IMR-90 (cell line): ENCODE measurements at regions not wholly inside any gene's neighbourhood (a gene's known extent, or its start where the extent isn't known, plus 50 kb on each side); places are given as distances from the start of the nearest gene placed in this dataset.

Source experiments
- ATAC-seq: fragments of 200-7000 bp; cut with Tn5 transposase; 2 replicates; pipeline ENCODE4 v1.9.1; 2020; ENCODE audit warnings: low read depth, mild to moderate bottlenecking, moderate library complexity
- BruUV-seq: library from RNA; stranded (reverse); fragments of 400-500 nt; replicated peaks from 2 replicates; lab custom pipeline; 2021; lab: Mats Ljungman, UMichigan
- CTCF ChIA-PET: fragments of 300-600 bp; formaldehyde crosslinking; extraction: SDS; loops from one replicate; lab custom pipeline; 2021; ENCODE audit warnings: antibody characterized with exemption; lab: Yijun Ruan, JAX
- POLR2A ChIA-PET: fragments of 300-600 bp; sonication (Branson Sonifier 250); formaldehyde crosslinking; loops from one replicate; lab custom pipeline; 2022; ENCODE audit warnings: antibody characterized with exemption; ENCODE audit not compliant: unreplicated experiment; lab: Charles Lee
- DNase-seq: peaks from one replicate; pipeline ENCODE4 v3.0.0; 2013
- H2AFZ ChIP-seq: replicated peaks from 2 replicates; pipeline ENCODE3; 2013; ENCODE audit warnings: low read length, mild to moderate bottlenecking; ENCODE audit not compliant: poor library complexity
- H2AK5ac ChIP-seq: 2 replicates; pipeline ENCODE4 v1.6.1; 2013; ENCODE audit warnings: low read depth, low read length, inconsistent platforms
- H2AK9ac ChIP-seq: replicated peaks from 2 replicates; pipeline ENCODE3; 2013; ENCODE audit warnings: mild to moderate bottlenecking, low read depth, low read length, moderate library complexity; ENCODE audit not compliant: poor library complexity
- H2BK120ac ChIP-seq: 2 replicates; pipeline ENCODE4 v1.6.1; 2013; ENCODE audit warnings: low read depth, low read length, inconsistent platforms
- H2BK15ac ChIP-seq: 3 replicates; pipeline ENCODE4 v1.6.1; 2013; ENCODE audit warnings: low read depth, low read length, inconsistent platforms
- H2BK20ac ChIP-seq: 2 replicates; pipeline ENCODE4 v1.6.1; 2013; ENCODE audit warnings: low read depth, mild to moderate bottlenecking, inconsistent platforms, low read length, moderate library complexity
- H2BK5ac ChIP-seq: 2 replicates; pipeline ENCODE4 v1.6.1; 2013; ENCODE audit warnings: mild to moderate bottlenecking, low read depth, low read length, inconsistent platforms; ENCODE audit not compliant: poor library complexity, severe bottlenecking
- H3K14ac ChIP-seq: replicated peaks from 2 replicates; pipeline ENCODE4 v1.6.1; 2013; ENCODE audit warnings: low read depth, low read length, inconsistent platforms
- H3K18ac ChIP-seq: 2 replicates; pipeline ENCODE4 v1.6.1; 2013; ENCODE audit warnings: low read depth, low read length, control low read depth
- H3K23ac ChIP-seq: 2 replicates; pipeline ENCODE4 v1.6.1; 2013; ENCODE audit warnings: low read depth, low read length, inconsistent platforms
- H3K27ac ChIP-seq: 2 replicates; pipeline ENCODE4 v1.5.1; 2013; ENCODE audit warnings: mild to moderate bottlenecking, control low read depth, low read length; ENCODE audit not compliant: insufficient read depth
- H3K27me3 ChIP-seq: 2 replicates; pipeline ENCODE4 v1.6.1; 2013; ENCODE audit warnings: low read length; ENCODE audit not compliant: control insufficient read depth, insufficient read depth
- H3K36me3 ChIP-seq: 2 replicates; pipeline ENCODE4 v1.6.1; 2013; ENCODE audit warnings: low read length, mixed read lengths; ENCODE audit not compliant: control insufficient read depth, insufficient read depth
- H3K4ac ChIP-seq: 2 replicates; pipeline ENCODE4 v1.6.1; 2013; ENCODE audit warnings: low read depth, low read length, inconsistent platforms
- H3K4me1 ChIP-seq: 2 replicates; pipeline ENCODE4 v1.6.1; 2013; ENCODE audit warnings: low read length, mixed read lengths; ENCODE audit not compliant: control insufficient read depth, insufficient read depth
- H3K4me2 ChIP-seq: 2 replicates; pipeline ENCODE4 v1.6.1; 2013; ENCODE audit warnings: low read depth, mild to moderate bottlenecking, control low read depth, low read length, moderate library complexity
- H3K4me3 ChIP-seq: 2 replicates; pipeline ENCODE4 v1.5.1; 2013; ENCODE audit warnings: low read depth, mild to moderate bottlenecking, control low read depth, low read length, moderate library complexity; ENCODE audit not compliant: insufficient read depth
- H3K56ac ChIP-seq: 2 replicates; pipeline ENCODE4 v1.6.1; 2013; ENCODE audit warnings: low read length, inconsistent platforms; ENCODE audit not compliant: insufficient read depth; ENCODE audit errors: extremely low read depth
- H3K79me1 ChIP-seq, 2 experiments: 2 replicates each; pipeline ENCODE4 v1.6.1; 2013; ENCODE audit warnings: low read length in 2 of 2, inconsistent platforms in 1 of 2, low read depth in 1 of 2
- H3K9ac ChIP-seq: 2 replicates; pipeline ENCODE4 v1.6.1; 2013; ENCODE audit warnings: low read depth, low read length, control low read depth
- H3K9me1 ChIP-seq: 2 replicates; pipeline ENCODE4 v1.6.1; 2013; ENCODE audit warnings: low read length, inconsistent platforms; ENCODE audit not compliant: insufficient read depth
- H3K9me3 ChIP-seq: 2 replicates; pipeline ENCODE4 v1.6.1; 2013; ENCODE audit warnings: low read length; ENCODE audit not compliant: control insufficient read depth, insufficient read depth
- H4K20me1 ChIP-seq: 2 replicates; pipeline ENCODE4 v1.6.1; 2013; ENCODE audit warnings: low read length, inconsistent platforms; ENCODE audit not compliant: insufficient read depth
- H4K5ac ChIP-seq: 2 replicates; pipeline ENCODE4 v1.6.1; 2013; ENCODE audit warnings: mild to moderate bottlenecking, low read depth, low read length, control low read depth
- H4K8ac ChIP-seq, 2 experiments: 2 replicates each; pipeline ENCODE4 v1.6.1; 2013; ENCODE audit warnings: low read depth in 2 of 2, low read length in 2 of 2, control low read depth in 1 of 2, inconsistent platforms in 1 of 2
- H4K91ac ChIP-seq: 2 replicates; pipeline ENCODE4 v1.6.1; 2013; ENCODE audit warnings: low read depth, low read length, inconsistent platforms; ENCODE audit not compliant: insufficient read depth
- BHLHE40 ChIP-seq: fragments of 150-350 bp; IDR thresholded peaks from 2 replicates; pipeline ENCODE4 v1.6.1; 2016; ENCODE audit warnings: mild to moderate bottlenecking, low read depth, low read length
- CHD1 ChIP-seq: IDR thresholded peaks from 2 replicates; pipeline ENCODE4 v1.6.1; 2012; ENCODE audit warnings: low read depth, low read length, improper control_type of control experiment
- FOS ChIP-seq: fragments of 150-350 bp; IDR thresholded peaks from 2 replicates; pipeline ENCODE4 v1.6.1; 2016; ENCODE audit warnings: low read depth, low read length
- MAFK ChIP-seq: IDR thresholded peaks from 2 replicates; pipeline ENCODE4 v1.6.1; 2012; ENCODE audit warnings: low read depth, low read length, improper control_type of control experiment
- MAZ ChIP-seq: IDR thresholded peaks from 2 replicates; pipeline ENCODE4 v1.6.1; 2012; ENCODE audit warnings: low read depth, mild to moderate bottlenecking, low read length, improper control_type of control experiment, moderate library complexity, borderline replicate concordance
- MXI1 ChIP-seq: IDR thresholded peaks from 2 replicates; pipeline ENCODE4 v1.6.1; 2012; ENCODE audit warnings: low read depth, mild to moderate bottlenecking, low read length, moderate library complexity, borderline replicate concordance
- NFE2L2 ChIP-seq: fragments of 150-350 bp; IDR thresholded peaks from 2 replicates; pipeline ENCODE4 v1.6.1; 2016; ENCODE audit warnings: low read depth, mild to moderate bottlenecking, low read length
- POLR2A ChIP-seq: IDR thresholded peaks from 2 replicates; pipeline ENCODE4 v1.6.1; 2012; ENCODE audit warnings: mild to moderate bottlenecking, low read depth, low read length
- RAD21 ChIP-seq: IDR thresholded peaks from 2 replicates; pipeline ENCODE4 v1.6.1; 2012; ENCODE audit warnings: low read length, improper control_type of control experiment
- RCOR1 ChIP-seq: IDR thresholded peaks from 2 replicates; pipeline ENCODE4 v1.6.1; 2012; ENCODE audit warnings: mild to moderate bottlenecking, low read length, improper control_type of control experiment; ENCODE audit not compliant: insufficient replicate concordance
- RFX5 ChIP-seq: IDR thresholded peaks from 2 replicates; pipeline ENCODE4 v1.8.0; 2012; ENCODE audit warnings: low read depth, mild to moderate bottlenecking, low read length, moderate library complexity
- SMC3 ChIP-seq: fragments of 150-350 bp; IDR thresholded peaks from 2 replicates; pipeline ENCODE4 v1.6.1; 2016; ENCODE audit warnings: low read depth, mild to moderate bottlenecking, antibody characterized with exemption, low read length, moderate library complexity
- USF2 ChIP-seq: fragments of 150-350 bp; IDR thresholded peaks from 2 replicates; pipeline ENCODE4 v1.6.1; 2017; ENCODE audit warnings: mild to moderate bottlenecking, antibody characterized with exemption, low read length, low read depth
- WGBS, 2 experiments: methylation state at CpG; one replicate each; pipeline versions ENCODE4 v1.1.5 to v1.1.7; 2013; ENCODE audit warnings: missing lambda C conversion rate in 2 of 2; ENCODE audit not compliant: insufficient read length in 1 of 2; ENCODE audit errors: extremely low coverage in 2 of 2; 5-methylcytosine and 5-hydroxymethylcytosine counted together
- dilution Hi-C: fragments of 300-500 bp; cut with HindIII; formaldehyde crosslinking; loops from one replicate; pipeline ENCODE4 v1.14.3; 2018; ENCODE audit warnings: low sequenced_read_pairs; ENCODE audit not compliant: unreplicated experiment
- in situ Hi-C: fragments of 300-500 bp; cut with MboI; formaldehyde crosslinking; loops from 3 replicates; pipeline ENCODE4 v1.14.3; 2019; ENCODE audit warnings: low sequenced_read_pairs, inconsistent platforms, mixed read lengths
- intact Hi-C: fragments of 100-400 bp; cut with micrococcal nuclease; formaldehyde crosslinking; loops from 2 replicates; pipeline ENCODE4 v1.10.0; 2022
- TF ChIP-seq, protein P1 (sequence below): fragments of 150-350 bp; IDR thresholded peaks from 2 replicates; pipeline ENCODE4 v1.6.1; 2016; ENCODE audit warnings: low read depth, mild to moderate bottlenecking, low read length, moderate library complexity, borderline replicate concordance
- TF ChIP-seq, protein P2 (sequence below): conservative IDR thresholded peaks from 2 replicates; pipeline ENCODE4 v1.5.1; 2012; ENCODE audit warnings: mild to moderate bottlenecking, low read depth, low read length, improper control_type of control experiment

DNA sequence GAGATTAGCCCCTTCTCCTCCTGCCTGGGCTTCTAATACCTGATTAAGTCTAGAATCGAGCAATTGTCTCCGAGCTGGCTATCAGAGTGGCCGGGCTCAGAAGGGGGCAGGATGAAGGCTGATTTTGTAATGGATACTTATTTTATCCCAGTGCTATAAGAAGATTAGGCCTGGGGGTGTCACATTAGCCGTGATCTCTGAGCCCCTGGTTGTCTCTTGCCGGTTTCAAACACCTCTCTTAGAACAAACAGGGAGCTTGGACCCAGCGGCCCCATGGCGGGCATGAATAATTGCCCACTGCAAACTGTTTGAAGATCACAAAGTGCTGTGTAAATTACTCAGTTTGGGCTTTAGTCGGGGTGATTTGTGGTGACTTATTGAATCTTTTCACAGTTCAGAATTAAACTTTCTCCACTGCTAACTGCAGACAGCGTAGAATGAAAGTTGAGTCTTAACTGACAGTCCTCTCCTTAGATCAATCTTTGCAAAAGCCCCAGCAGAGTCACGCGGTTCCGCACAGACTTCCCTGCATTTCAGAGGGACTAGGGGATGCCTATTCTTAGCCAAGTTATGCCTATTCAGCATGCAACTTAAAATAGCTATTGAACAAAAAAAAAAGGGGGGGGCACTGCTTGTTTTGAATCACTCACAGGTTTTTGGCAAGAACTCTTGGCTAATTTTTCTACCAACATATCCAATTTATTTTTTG is 200.6 kb upstream of the IRX1 start:
- dilution Hi-C loops, result no loop called here
- peaks cover 25% of the 10 kb centered on the region for H3K9me3 ChIP-seq
- no peak overlapping the region for H3K23ac ChIP-seq
- BruUV-seq, result no TSS peak
- H2BK120ac ChIP-seq, result no peak overlapping the region
- no peaks in the 10 kb centered on the region for H3K79me1 ChIP-seq
- POLR2A ChIA-PET, result no interaction called here
- DNase-seq (no peak), ATAC-seq (no peak)
- in situ Hi-C loops, result no loop called here
- H3K18ac ChIP-seq, result no peak overlapping the region
- no peaks in the 10 kb centered on the region for H3K9me1 ChIP-seq
- no peak overlapping the region for H3K14ac ChIP-seq
- no peaks in the 10 kb centered on the region for H4K20me1 ChIP-seq
- H4K91ac ChIP-seq, result no peak overlapping the region
- no peak overlapping the region for H3K56ac ChIP-seq
- H4K8ac ChIP-seq, result no peak overlapping the region
- H3K9ac ChIP-seq, result no peak overlapping the region
- intact Hi-C loops, result no loop called here
- no peak overlapping the region for H2BK15ac ChIP-seq
- H2BK5ac ChIP-seq, result no peak overlapping the region
- H3K4me2 ChIP-seq, result no peak overlapping the region
- CTCF ChIA-PET, result no interaction called here
- H2AK5ac ChIP-seq, result no peak overlapping the region
- H3K4me1 ChIP-seq, result no peaks in the 10 kb centered on the region
- TF ChIP-seq MXI1 (no peak), RAD21 (no peak), MAFK (no peak), USF2 (no peak), FOS (no peak), RFX5 (no peak), BHLHE40 (no peak), SMC3 (no peak), CHD1 (no peak), MAZ (no peak), POLR2A (no peak), NFE2L2 (no peak), RCOR1 (no peak)
- TF ChIP-seq, protein P1, sequence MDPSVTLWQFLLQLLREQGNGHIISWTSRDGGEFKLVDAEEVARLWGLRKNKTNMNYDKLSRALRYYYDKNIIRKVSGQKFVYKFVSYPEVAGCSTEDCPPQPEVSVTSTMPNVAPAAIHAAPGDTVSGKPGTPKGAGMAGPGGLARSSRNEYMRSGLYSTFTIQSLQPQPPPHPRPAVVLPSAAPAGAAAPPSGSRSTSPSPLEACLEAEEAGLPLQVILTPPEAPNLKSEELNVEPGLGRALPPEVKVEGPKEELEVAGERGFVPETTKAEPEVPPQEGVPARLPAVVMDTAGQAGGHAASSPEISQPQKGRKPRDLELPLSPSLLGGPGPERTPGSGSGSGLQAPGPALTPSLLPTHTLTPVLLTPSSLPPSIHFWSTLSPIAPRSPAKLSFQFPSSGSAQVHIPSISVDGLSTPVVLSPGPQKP, result no peak
- TF ChIP-seq, protein P2, sequence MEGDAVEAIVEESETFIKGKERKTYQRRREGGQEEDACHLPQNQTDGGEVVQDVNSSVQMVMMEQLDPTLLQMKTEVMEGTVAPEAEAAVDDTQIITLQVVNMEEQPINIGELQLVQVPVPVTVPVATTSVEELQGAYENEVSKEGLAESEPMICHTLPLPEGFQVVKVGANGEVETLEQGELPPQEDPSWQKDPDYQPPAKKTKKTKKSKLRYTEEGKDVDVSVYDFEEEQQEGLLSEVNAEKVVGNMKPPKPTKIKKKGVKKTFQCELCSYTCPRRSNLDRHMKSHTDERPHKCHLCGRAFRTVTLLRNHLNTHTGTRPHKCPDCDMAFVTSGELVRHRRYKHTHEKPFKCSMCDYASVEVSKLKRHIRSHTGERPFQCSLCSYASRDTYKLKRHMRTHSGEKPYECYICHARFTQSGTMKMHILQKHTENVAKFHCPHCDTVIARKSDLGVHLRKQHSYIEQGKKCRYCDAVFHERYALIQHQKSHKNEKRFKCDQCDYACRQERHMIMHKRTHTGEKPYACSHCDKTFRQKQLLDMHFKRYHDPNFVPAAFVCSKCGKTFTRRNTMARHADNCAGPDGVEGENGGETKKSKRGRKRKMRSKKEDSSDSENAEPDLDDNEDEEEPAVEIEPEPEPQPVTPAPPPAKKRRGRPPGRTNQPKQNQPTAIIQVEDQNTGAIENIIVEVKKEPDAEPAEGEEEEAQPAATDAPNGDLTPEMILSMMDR, result no peak
- H4K5ac ChIP-seq, result no peak overlapping the region
- H2AK9ac ChIP-seq, result no peak overlapping the region
- no peak overlapping the region for H2BK20ac ChIP-seq
- H3K4ac ChIP-seq, result no peak overlapping the region
- H3K27ac ChIP-seq, result no peak overlapping the region
- no peaks in the 10 kb centered on the region for H3K27me3 ChIP-seq
- no peak overlapping the region for H3K4me3 ChIP-seq
- no CpG with 5 or more reads among the region's 12 CpGs for WGBS, 2 experiments
- no peak overlapping the region for H2AFZ ChIP-seq
- H3K36me3 ChIP-seq, result no peaks in the 10 kb centered on the region
